GM12878 (cell line): ENCODE measurements at regions not wholly inside any gene's neighbourhood (a gene's known extent, or its start where the extent isn't known, plus 50 kb on each side); places are given as distances from the start of the nearest gene placed in this dataset.

ENCODE experiments used
- ATAC-seq: fragments of 200-7000 bp; cut with Tn5 transposase; 3 replicates; pipeline ENCODE4 v1.9.1; 2020; ENCODE audit warnings: mild to moderate bottlenecking, moderate library complexity
- BruUV-seq: library from RNA; stranded (reverse); fragments of 400-500 nt; replicated peaks from 2 replicates; lab custom pipeline; 2021; lab: Mats Ljungman, UMichigan
- CTCF ChIA-PET: fragments of 300-600 bp; sonication (Branson Sonifier 250); formaldehyde crosslinking; extraction: SDS; loops from one replicate; lab custom pipeline; 2021; ENCODE audit warnings: inconsistent platforms; lab: Yijun Ruan, JAX
- POLR2A ChIA-PET: fragments of 350-600 bp; formaldehyde crosslinking; extraction: SDS; loops from one replicate; lab custom pipeline; 2021; ENCODE audit warnings: inconsistent platforms; lab: Charles Lee
- RAD21 ChIA-PET: fragments of 300-600 bp; sonication (Branson Sonifier 250); formaldehyde crosslinking; loops from one replicate; lab custom pipeline; 2023; ENCODE audit warnings: antibody characterized with exemption; ENCODE audit not compliant: unreplicated experiment; lab: Charles Lee
- SMC1A ChIA-PET: fragments of 300-600 bp; sonication (Branson Sonifier 250); formaldehyde crosslinking; loops from one replicate; lab custom pipeline; 2023; ENCODE audit not compliant: unreplicated experiment, uncharacterized antibody; lab: Charles Lee
- DNase-seq: peaks from one replicate; pipeline ENCODE4 v3.0.0-alpha.2; 2011; ENCODE audit warnings: low read depth, low spot score
- FAIRE-seq: peaks from 3 replicates; lab custom pipeline; 2011; peaks lifted over from hg19 to GRCh38; lab: Jason Lieb, UNC
- H2AFZ ChIP-seq: 2 replicates; pipeline ENCODE4 v1.6.0; 2011; ENCODE audit warnings: low read depth, low read length, control low read depth; ENCODE audit not compliant: control insufficient read depth
- H3K27ac ChIP-seq: 2 replicates; pipeline ENCODE4 v1.5.1; 2011; ENCODE audit warnings: control low read depth; ENCODE audit not compliant: control insufficient read depth, insufficient read depth
- H3K27me3 ChIP-seq, 2 experiments: replicated peaks in 1 of 2; 2 replicates each; pipeline versions ENCODE4 v1.6.0 to v1.6.1; 2011; ENCODE audit warnings: low read length in 1 of 2; ENCODE audit not compliant: control insufficient read depth in 2 of 2, insufficient read depth in 2 of 2
- H3K36me3 ChIP-seq, 2 experiments: 2 replicates each; pipeline ENCODE4 v1.5.1; 2011; ENCODE audit warnings: low read length in 1 of 2; ENCODE audit not compliant: control insufficient read depth in 2 of 2, insufficient read depth in 2 of 2
- H3K4me1 ChIP-seq: 2 replicates; pipeline ENCODE4 v1.6.1; 2011; ENCODE audit warnings: mild to moderate bottlenecking, low read length, moderate library complexity, mixed read lengths; ENCODE audit not compliant: control insufficient read depth, insufficient read depth
- H3K4me2 ChIP-seq: 2 replicates; pipeline ENCODE4 v1.6.0; 2011; ENCODE audit warnings: control low read depth; ENCODE audit not compliant: control insufficient read depth, insufficient read depth
- H3K4me3 ChIP-seq: fragments of 200-600 bp; sonication (generic); 2 replicates; pipeline ENCODE4 v1.5.1; 2016
- H3K79me2 ChIP-seq: 2 replicates; pipeline ENCODE4 v1.6.0; 2011; ENCODE audit warnings: low read length; ENCODE audit not compliant: control insufficient read depth, insufficient read depth
- H3K9ac ChIP-seq: 2 replicates; pipeline ENCODE4 v1.8.0; 2011; ENCODE audit warnings: low read length, control low read depth, mixed read lengths; ENCODE audit not compliant: control insufficient read depth, insufficient read depth
- H3K9me3 ChIP-seq: replicated peaks from 3 replicates; pipeline ENCODE4 v1.5.1; 2011; ENCODE audit warnings: mild to moderate bottlenecking, low read length; ENCODE audit not compliant: control insufficient read depth, insufficient read depth
- H4K20me1 ChIP-seq: 2 replicates; pipeline ENCODE4 v1.6.0; 2011; ENCODE audit not compliant: control insufficient read depth, insufficient read depth
- BACH1 ChIP-seq: fragments of 450-650 bp; IDR thresholded peaks from 2 replicates; pipeline ENCODE4 v1.6.1; 2017; ENCODE audit warnings: mild to moderate bottlenecking, borderline replicate concordance
- BHLHE40 ChIP-seq, 2 experiments: fragments of 450-650 bp in 1 of 2; IDR thresholded peaks; 2 replicates each; pipeline ENCODE4 v1.6.1; 2011 to 2017; ENCODE audit warnings: low read depth in 2 of 2, borderline replicate concordance in 1 of 2, improper control_type of control experiment in 1 of 2, low read length in 1 of 2, mild to moderate bottlenecking in 1 of 2
- FOS ChIP-seq: IDR thresholded peaks from 3 replicates; pipeline ENCODE4 v1.6.1; 2011; ENCODE audit warnings: borderline replicate concordance; ENCODE audit not compliant: insufficient read length; ENCODE audit errors: extremely low read depth
- FOXM1 ChIP-seq: IDR thresholded peaks from 2 replicates; pipeline ENCODE4 v1.6.1; 2012; ENCODE audit warnings: low read depth, mild to moderate bottlenecking, inconsistent platforms, low read length, moderate library complexity
- IKZF1 ChIP-seq: fragments of 450-650 bp; conservative IDR thresholded peaks from 2 replicates; pipeline ENCODE4 v1.6.1; 2017; ENCODE audit warnings: antibody characterized with exemption, mild to moderate bottlenecking
- JUND ChIP-seq: IDR thresholded peaks from 2 replicates; pipeline ENCODE4 v1.6.1; 2012; ENCODE audit warnings: low read depth, mild to moderate bottlenecking, low read length, improper control_type of control experiment, moderate library complexity
- NFYA ChIP-seq: IDR thresholded peaks from 2 replicates; pipeline ENCODE4 v1.6.1; 2011; ENCODE audit warnings: low read depth, mild to moderate bottlenecking, low read length, improper control_type of control experiment, borderline replicate concordance
- PAX8 ChIP-seq: fragments of 450-650 bp; IDR thresholded peaks from 2 replicates; pipeline ENCODE4 v1.6.1; 2017; ENCODE audit warnings: mild to moderate bottlenecking, moderate library complexity
- SIX5 ChIP-seq: IDR thresholded peaks from 2 replicates; pipeline ENCODE4 v1.6.1; 2011; ENCODE audit warnings: mild to moderate bottlenecking, low read depth, low read length, moderate library complexity; ENCODE audit not compliant: severe bottlenecking
- STAT1 ChIP-seq: fragments of 450-650 bp; conservative IDR thresholded peaks from 2 replicates; pipeline ENCODE4 v1.6.1; 2014; ENCODE audit warnings: antibody characterized with exemption, mild to moderate bottlenecking
- SUZ12 ChIP-seq: fragments of 200-600 bp; sonication (generic); IDR thresholded peaks from one replicate; pipeline ENCODE4 v1.6.1; 2018; ENCODE audit warnings: antibody characterized with exemption, mild to moderate bottlenecking; ENCODE audit not compliant: unreplicated experiment
- WGBS: methylation state at CpG from one replicate; pipeline ENCODE4 v1.1.6; 2016; ENCODE audit warnings: low lambda C conversion rate; ENCODE audit not compliant: insufficient replicate concordance, insufficient coverage; ENCODE audit errors: missing lambda C conversion rate; 5-methylcytosine and 5-hydroxymethylcytosine counted together
- in situ Hi-C: fragments of 300-500 bp; cut with MboI; formaldehyde crosslinking; loops from 9 replicates; pipeline ENCODE4 v1.14.3; 2018; ENCODE audit warnings: mixed read lengths
- intact Hi-C: fragments of 100-400 bp; cut with micrococcal nuclease; formaldehyde crosslinking; loops from one replicate; pipeline ENCODE4 v1.14.2; 2022; ENCODE audit not compliant: unreplicated experiment
- TF ChIP-seq, protein P1 (sequence below): fragments of 450-650 bp; IDR thresholded peaks from 2 replicates; pipeline ENCODE4 v1.6.1; 2018; ENCODE audit warnings: mild to moderate bottlenecking, low read depth, moderate library complexity; ENCODE audit not compliant: partially characterized antibody

DNA sequence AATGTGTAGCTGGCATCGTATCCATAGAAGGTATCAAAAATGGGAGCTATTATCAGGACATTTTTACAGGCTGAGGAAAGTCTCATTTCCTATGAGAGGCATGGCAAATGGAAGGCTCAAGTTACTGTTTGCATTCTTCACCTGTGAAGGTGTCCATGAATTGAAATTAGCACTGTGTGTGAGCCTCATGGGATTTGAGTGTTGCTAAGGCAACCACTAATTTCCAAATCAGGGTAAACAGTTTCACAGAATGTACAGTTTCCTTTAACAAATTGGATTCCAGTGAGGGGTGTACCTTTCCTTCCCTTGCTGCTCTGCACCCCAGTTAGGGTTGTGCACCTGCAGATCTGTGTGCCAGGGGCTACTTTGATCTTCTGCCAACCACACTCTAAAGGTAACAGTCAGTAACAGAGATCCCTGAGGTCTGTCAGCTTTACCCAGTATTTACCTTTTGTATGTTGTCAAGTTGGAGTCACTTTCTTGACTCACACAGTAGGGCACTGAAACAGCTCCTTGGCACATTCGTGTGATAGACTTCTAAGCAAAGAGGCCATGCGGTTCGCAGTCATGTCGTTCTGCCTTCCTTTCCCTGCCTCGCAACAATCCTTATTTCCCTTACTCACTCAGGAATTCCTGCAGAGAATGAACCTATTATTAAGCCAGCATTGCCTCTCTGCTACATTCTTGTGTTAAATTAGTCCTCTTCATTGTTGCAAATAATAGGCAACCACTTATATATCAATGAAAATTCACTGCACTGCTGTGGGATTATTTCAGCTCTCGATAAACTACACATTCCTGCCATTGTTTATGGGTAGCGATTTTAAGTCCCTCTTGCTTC, 129.8 kb upstream of the GBE1 start:
- no peak for FAIRE-seq
- H3K27me3 ChIP-seq, result no peaks in the 10 kb centered on the region
- H3K4me2 ChIP-seq, result no peak overlapping the region
- H3K9ac ChIP-seq, result no peak overlapping the region
- no peaks in the 10 kb centered on the region for H3K4me1 ChIP-seq
- peaks cover 2% of the 10 kb centered on the region; the same call in 1 of the 3 replicates for H3K9me3 ChIP-seq
- no peak for ATAC-seq
- CTCF ChIA-PET, result interaction anchor here (0.5 to 1.9 kb wide), 5 partner anchors 12 to 234 kb away, joined by 3 to 7 read pairs (median 3); no protein-coding TSS in a partner anchor
- WGBS, result 77% methylated on average over 8 of the region's 8 CpGs
- no peaks in the 10 kb centered on the region for H3K79me2 ChIP-seq
- no peak overlapping the region for H3K27ac ChIP-seq
- no peak for DNase-seq
- no TSS peak for BruUV-seq
- intact Hi-C loops, result no loop called here
- no peaks in the 10 kb centered on the region for H3K36me3 ChIP-seq
- RAD21 ChIA-PET, result no interaction called here
- no peak for TF ChIP-seq BHLHE40 (IDR thresholded peaks at IDR 0.05; ENCODE audit: borderline replicate concordance in 1 of 2, low read depth in 2 of 2, low read length in 1 of 2)
- TF ChIP-seq IKZF1, result no peak
- TF ChIP-seq PAX8, result no peak
- TF ChIP-seq, all 136 proteins: peak for 0
- in situ Hi-C loops, result no loop called here
- Histone ChIP-seq H4K20me1 (no peaks in the 10 kb centered on the region), H2AFZ (no peak overlapping the region), H3K4me3 (no peak overlapping the region)
- ChIA-PET SMC1A (interaction anchor here (0.7 to 0.8 kb wide), 2 partner anchors 103 to 136 kb away, joined by 3 read pairs; no protein-coding TSS in a partner anchor), POLR2A (no interaction called here)

DNA sequence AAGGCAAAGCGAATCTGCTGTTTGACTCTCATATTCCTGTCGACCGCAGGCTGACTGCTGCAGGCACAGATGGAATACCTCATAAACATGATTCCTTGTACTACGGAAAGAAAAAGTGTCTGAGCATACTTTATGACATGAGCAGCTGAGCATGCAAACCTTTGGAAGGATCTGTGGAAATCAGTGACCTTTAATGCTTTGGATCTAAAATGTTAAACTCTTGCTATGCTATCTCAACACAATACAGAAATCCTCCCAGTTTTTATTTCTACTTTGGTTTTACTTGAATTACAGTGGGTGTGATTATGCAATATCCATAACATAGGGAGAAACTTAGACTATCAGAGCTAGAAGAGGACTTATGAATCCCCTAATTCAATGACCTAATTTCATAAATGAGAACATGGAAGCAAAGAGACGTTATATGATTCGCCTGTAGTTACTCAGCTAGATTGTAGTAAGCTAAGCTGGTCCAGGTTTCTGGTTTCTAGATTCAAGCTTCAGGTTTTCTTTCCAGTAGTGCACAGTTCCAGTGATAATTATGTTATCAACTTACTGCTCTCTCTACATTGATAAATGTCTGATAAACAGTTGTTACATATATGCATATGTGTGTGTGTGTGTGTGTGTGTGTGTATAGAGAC, 127.6 kb upstream of the GBE1 start:
- Histone ChIP-seq H3K9ac (no peak overlapping the region), H3K9me3 (peaks cover 2% of the 10 kb centered on the region; the same call in 1 of the 3 replicates), H3K27ac (no peak overlapping the region), H3K36me3 (no peaks in the 10 kb centered on the region), H3K4me3 (no peak overlapping the region), H3K4me2 (no peak overlapping the region), H4K20me1 (no peaks in the 10 kb centered on the region), H3K27me3 (no peaks in the 10 kb centered on the region), H2AFZ (no peak overlapping the region), H3K79me2 (no peaks in the 10 kb centered on the region), H3K4me1 (no peaks in the 10 kb centered on the region)
- TF ChIP-seq, protein P1, sequence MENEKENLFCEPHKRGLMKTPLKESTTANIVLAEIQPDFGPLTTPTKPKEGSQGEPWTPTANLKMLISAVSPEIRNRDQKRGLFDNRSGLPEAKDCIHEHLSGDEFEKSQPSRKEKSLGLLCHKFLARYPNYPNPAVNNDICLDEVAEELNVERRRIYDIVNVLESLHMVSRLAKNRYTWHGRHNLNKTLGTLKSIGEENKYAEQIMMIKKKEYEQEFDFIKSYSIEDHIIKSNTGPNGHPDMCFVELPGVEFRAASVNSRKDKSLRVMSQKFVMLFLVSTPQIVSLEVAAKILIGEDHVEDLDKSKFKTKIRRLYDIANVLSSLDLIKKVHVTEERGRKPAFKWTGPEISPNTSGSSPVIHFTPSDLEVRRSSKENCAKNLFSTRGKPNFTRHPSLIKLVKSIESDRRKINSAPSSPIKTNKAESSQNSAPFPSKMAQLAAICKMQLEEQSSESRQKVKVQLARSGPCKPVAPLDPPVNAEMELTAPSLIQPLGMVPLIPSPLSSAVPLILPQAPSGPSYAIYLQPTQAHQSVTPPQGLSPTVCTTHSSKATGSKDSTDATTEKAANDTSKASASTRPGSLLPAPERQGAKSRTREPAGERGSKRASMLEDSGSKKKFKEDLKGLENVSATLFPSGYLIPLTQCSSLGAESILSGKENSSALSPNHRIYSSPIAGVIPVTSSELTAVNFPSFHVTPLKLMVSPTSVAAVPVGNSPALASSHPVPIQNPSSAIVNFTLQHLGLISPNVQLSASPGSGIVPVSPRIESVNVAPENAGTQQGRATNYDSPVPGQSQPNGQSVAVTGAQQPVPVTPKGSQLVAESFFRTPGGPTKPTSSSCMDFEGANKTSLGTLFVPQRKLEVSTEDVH, result no peak
- TF ChIP-seq NFYA (no peak), SUZ12 (no peak), FOXM1 (no peak), JUND (no peak), SIX5 (no peak), BACH1 (no peak), STAT1 (no peak), FOS (no peak)
- SMC1A ChIA-PET, result interaction anchor here (0.7 to 1.3 kb wide), 3 partner anchors 9 to 438 kb away, joined by 3 to 5 read pairs (median 3); no protein-coding TSS in a partner anchor
- POLR2A ChIA-PET, result no interaction called here
- DNase-seq (no peak), ATAC-seq (no peak), FAIRE-seq (no peak)
- WGBS, result 40% methylated on average over 6 of the region's 6 CpGs
- CTCF ChIA-PET, result interaction anchor here (1.0 to 1.6 kb wide), 3 partner anchors 9 to 399 kb away, joined by 3 to 7 read pairs (median 3); no protein-coding TSS in a partner anchor
- RAD21 ChIA-PET, result no interaction called here
- no TSS peak for BruUV-seq
- in situ Hi-C loops, result no loop called here
- intact Hi-C loops, result no loop called here
